ENCODE measurements at regions not wholly inside any gene's neighbourhood (a gene's known extent, or its start where the extent isn't known, plus 50 kb on each side); places are given as distances from the start of the nearest gene placed in this dataset.
A peak's percentile ranks its signal among the peaks of the same experiment; 100 is the strongest.

DNA sequence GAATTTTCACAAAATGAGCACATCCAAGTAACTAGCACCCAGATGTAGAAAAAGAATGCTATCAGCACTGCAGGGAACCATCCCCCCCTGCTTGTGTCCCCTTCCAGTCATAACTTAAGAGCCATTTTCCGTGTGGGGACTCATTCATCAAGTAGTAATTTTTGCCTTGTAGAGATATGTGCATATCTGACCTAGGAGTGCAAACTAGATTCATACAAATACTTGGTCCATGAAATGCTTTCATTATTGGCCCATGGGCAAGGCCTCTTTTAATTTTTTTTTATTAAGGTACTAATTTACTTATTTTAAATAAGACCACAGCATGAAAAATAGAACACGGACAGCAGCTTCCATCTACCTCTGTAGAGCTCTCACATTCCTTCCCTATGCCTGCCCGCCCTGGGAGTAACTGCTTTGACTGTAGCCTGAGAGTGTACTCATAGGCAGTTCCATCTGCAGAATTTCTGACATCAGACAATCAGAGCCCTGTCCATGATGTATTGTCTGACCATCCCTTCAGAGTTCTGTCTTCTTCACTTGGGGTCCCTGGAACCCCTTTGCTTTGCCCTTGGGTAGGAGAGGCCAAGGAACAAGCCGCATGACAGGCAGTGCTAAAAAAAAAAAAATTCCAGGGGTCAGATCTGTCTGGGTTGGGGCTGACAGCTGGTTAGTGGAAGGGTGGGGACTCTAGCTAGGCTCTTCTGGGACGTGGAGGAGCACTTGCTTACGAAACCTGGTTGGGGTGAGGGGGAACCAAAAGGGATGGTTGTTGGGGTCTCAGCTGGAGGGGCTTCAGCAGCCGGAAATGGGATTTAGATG, 131.7 kb downstream of the C12orf75 start:
- H3K36me3 Mint-ChIP-seq (ENCODE audit: low read depth), result peaks cover 4% of the 10 kb centered on the region
- H3K27ac Mint-ChIP-seq, result no peak overlapping the region
- no peaks in the 10 kb centered on the region for H3K4me1 Mint-ChIP-seq
- no peak overlapping the region for H3K4me3 Mint-ChIP-seq
- DNase-seq (no peak), ATAC-seq (no peak)
- H3K27me3 Mint-ChIP-seq, result peaks cover 28% of the 10 kb centered on the region
- no peaks in the 10 kb centered on the region for H3K9me3 ChIP-seq (ENCODE audit: control insufficient read depth, low read length, poor library complexity, severe bottlenecking)

GRCh38 chr12:105462831-105463230, 132.3 kb downstream of the C12orf75 start:
- DNase-seq (no peak), ATAC-seq (no peak)
- Mint-ChIP-seq H3K27ac (no peak overlapping the region), H3K27me3 (peaks cover 30% of the 10 kb centered on the region), H3K4me1 (no peaks in the 10 kb centered on the region), H3K36me3 (ENCODE audit: low read depth) (peaks cover 4% of the 10 kb centered on the region), H3K4me3 (no peak overlapping the region)
- H3K9me3 ChIP-seq (ENCODE audit: control insufficient read depth, low read length, poor library complexity, severe bottlenecking), result no peaks in the 10 kb centered on the region

DNA sequence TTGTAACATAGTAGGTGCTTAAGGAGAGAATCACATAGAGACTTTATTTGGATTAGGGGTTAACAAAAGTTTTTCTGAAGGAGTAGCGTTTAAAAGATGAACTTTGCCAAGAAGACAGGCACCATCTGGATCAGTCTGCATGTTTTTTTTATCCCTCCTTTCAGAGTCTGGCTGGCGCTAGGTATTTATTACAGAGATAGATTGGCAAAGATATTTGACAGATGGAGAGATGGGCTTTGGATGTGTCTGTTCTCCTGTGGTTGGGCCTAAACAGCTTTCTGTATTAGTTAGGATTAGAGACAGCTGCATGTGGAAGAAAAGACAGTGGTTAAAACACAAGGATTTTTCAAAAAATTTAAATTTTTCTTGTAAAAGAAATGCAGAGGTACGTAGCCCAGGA, 133.9 kb downstream of the C12orf75 start:
- Mint-ChIP-seq H3K27ac (no peak overlapping the region), H3K4me1 (no peaks in the 10 kb centered on the region), H3K27me3 (peaks cover 40% of the 10 kb centered on the region), H3K4me3 (no peak overlapping the region), H3K36me3 (ENCODE audit: low read depth) (peaks cover 2% of the 10 kb centered on the region)
- H3K9me3 ChIP-seq (ENCODE audit: control insufficient read depth, low read length, poor library complexity, severe bottlenecking), result no peaks in the 10 kb centered on the region
- ATAC-seq, result no peak
- no peak for DNase-seq

DNA sequence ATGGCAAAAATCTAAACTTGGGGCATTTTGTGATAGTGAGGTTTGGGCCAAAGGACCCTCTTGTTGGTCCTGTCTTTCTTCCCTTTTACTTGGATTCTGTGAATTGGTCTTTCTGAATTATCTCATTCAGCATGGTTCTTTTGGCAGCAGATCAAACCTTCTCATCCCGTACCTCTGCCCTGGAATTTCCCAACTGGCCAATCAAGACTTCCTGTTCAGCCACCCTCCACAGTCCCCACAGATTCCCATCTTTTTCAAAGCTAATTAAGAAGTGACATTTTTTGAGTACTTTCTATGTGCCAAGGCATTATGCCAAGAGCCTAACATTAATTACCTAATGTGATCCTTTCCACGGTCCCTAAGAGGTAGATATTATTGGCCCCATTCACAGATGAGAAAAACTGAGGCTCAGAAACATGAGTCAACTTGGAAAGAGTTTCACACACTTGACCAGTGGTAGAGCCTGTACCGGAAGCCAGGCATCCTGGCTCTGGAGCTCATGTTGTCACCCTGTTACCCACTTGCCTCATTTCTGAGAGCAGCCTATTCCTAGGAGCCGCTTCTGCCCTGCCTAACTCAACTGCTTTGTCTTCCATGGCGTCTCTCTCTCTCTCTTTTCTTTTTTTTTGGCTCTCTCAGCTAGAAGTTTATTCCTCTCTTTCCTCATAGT, 135.9 kb downstream of the C12orf75 start:
- ATAC-seq (no peak), DNase-seq (no peak)
- Mint-ChIP-seq H3K27ac (no peak overlapping the region), H3K36me3 (ENCODE audit: low read depth) (peaks cover 2% of the 10 kb centered on the region), H3K4me1 (no peaks in the 10 kb centered on the region), H3K27me3 (peaks cover 34% of the 10 kb centered on the region), H3K4me3 (no peak overlapping the region)
- no peaks in the 10 kb centered on the region for H3K9me3 ChIP-seq (ENCODE audit: control insufficient read depth, low read length, poor library complexity, severe bottlenecking)

GRCh38 chr12:105466901-105467598, 136.6 kb downstream of the C12orf75 start:
- Mint-ChIP-seq H3K27me3 (peaks cover 32% of the 10 kb centered on the region), H3K27ac (no peak overlapping the region), H3K4me3 (no peak overlapping the region), H3K36me3 (ENCODE audit: low read depth) (peaks cover 2% of the 10 kb centered on the region), H3K4me1 (no peaks in the 10 kb centered on the region)
- DNase-seq, result no peak
- ATAC-seq, result no peak
- H3K9me3 ChIP-seq (ENCODE audit: control insufficient read depth, low read length, poor library complexity, severe bottlenecking), result no peaks in the 10 kb centered on the region

DNA sequence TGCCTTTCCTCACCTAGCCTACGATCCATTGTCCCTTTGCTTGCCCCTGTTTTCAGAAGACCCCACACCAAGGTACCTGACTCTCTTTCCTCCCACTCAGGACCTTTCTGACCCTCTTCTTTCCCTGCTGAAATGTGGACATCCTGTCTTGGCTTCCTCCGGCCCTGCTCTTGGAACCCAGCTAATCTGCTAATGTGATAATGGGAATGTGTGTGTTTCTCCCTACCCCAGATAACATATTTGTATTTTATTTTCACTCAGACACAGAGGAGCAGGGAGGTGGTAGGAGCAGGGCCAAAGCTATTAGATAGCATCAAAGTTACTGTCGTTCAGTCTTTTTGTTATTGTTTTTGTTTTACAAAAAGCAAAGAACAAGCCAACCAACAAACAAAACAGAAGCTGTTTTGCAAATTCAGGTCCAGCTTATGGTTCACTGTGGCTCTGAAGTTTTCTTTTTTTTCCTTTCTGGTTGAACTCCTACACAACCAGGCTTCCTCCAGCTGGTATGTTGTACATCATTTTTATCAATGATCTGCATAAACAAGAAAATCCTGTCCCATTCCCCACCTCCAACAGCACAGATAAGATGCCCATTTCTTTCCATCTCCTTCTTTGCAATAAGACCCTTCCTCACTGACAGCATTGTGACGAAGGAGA, 137.3 kb downstream of the C12orf75 start:
- H3K9me3 ChIP-seq (ENCODE audit: control insufficient read depth, low read length, poor library complexity, severe bottlenecking), result no peaks in the 10 kb centered on the region
- Mint-ChIP-seq H3K4me1 (no peaks in the 10 kb centered on the region), H3K27me3 (peaks cover 32% of the 10 kb centered on the region), H3K27ac (no peak overlapping the region), H3K4me3 (peak overlapping the region; percentile 1), H3K36me3 (ENCODE audit: low read depth) (peaks cover 2% of the 10 kb centered on the region)
- DNase-seq (no peak), ATAC-seq (no peak)

DNA sequence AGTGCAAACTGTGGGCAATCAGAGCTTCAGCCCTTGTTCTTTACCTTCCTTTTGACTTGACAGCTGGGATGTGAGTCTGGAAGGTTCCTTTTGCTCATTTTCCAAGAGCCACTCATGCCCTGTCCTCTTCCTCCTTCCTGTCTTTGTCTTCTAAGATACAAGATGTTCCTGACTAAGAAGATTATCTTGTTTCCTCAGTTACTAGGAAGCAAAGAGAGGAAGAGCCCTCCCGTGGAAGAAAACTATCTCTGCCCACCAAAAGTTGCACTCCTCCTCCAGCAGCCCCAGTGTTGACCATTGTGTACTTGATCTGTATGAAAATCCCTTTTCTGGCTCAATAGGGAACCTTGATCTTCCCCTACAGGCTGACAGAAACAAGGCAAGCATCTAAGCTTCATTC, 138.0 kb downstream of the C12orf75 start:
- H3K4me3 Mint-ChIP-seq, result no peak overlapping the region
- no peaks in the 10 kb centered on the region for H3K4me1 Mint-ChIP-seq
- no peak for ATAC-seq
- DNase-seq, result no peak
- no peaks in the 10 kb centered on the region for H3K9me3 ChIP-seq (ENCODE audit: control insufficient read depth, low read length, poor library complexity, severe bottlenecking)
- H3K36me3 Mint-ChIP-seq (ENCODE audit: low read depth), result peaks cover 2% of the 10 kb centered on the region
- H3K27ac Mint-ChIP-seq, result no peak overlapping the region
- H3K27me3 Mint-ChIP-seq, result peaks cover 32% of the 10 kb centered on the region

DNA sequence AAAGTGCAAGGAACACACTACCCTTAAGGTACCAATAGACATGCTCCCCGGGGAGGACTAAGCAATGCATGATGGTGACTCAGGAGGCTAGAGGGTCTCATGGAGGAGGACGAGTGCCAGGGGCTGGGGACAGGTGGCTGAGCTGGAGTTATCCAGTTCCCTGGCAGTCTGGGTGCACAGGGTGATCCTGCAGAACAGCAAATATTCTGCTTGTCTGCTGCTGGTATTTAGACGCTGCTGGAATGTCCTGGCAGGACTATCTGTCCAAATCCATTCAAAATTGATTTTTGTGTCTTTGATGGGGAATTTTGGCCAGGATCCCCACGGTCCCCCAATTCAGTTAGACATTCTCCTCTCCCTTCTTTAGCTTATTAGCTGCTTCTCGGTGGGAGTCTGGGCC, 138.7 kb downstream of the C12orf75 start:
- no peaks in the 10 kb centered on the region for H3K9me3 ChIP-seq (ENCODE audit: control insufficient read depth, low read length, poor library complexity, severe bottlenecking)
- Mint-ChIP-seq H3K27me3 (peaks cover 33% of the 10 kb centered on the region), H3K27ac (no peak overlapping the region), H3K36me3 (ENCODE audit: low read depth) (peaks cover 2% of the 10 kb centered on the region), H3K4me3 (no peak overlapping the region), H3K4me1 (no peaks in the 10 kb centered on the region)
- DNase-seq, result no peak
- no peak for ATAC-seq

DNA sequence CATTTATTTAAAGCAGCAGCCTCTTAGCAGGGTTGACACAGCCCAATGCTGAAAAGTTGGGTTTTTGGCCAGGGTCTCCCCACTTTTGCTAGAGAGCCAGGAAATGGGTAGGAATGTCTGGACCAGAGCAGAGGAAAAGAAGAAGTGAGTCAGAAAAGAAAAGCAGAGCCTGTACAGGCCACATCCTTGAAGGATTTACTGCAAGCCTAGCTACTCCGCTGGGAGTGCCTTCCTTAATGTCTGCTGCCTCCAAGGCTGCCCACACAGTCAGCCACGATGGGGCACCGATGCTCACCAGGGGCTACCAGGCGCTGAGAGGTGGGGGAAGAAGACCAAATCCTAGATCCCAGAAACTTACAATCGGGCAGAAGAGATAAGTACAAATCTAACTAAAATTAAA, 139.2 kb downstream of the C12orf75 start:
- DNase-seq, result no peak
- Mint-ChIP-seq H3K27ac (no peak overlapping the region), H3K4me1 (no peaks in the 10 kb centered on the region), H3K4me3 (no peak overlapping the region), H3K36me3 (ENCODE audit: low read depth) (peaks cover 2% of the 10 kb centered on the region), H3K27me3 (peaks cover 30% of the 10 kb centered on the region)
- H3K9me3 ChIP-seq (ENCODE audit: control insufficient read depth, low read length, poor library complexity, severe bottlenecking), result no peaks in the 10 kb centered on the region
- ATAC-seq, result no peak

GRCh38 chr12:105470102-105470501, 139.6 kb downstream of the C12orf75 start:
- DNase-seq (no peak), ATAC-seq (no peak)
- H3K4me1 Mint-ChIP-seq, result no peaks in the 10 kb centered on the region
- peaks cover 2% of the 10 kb centered on the region for H3K36me3 Mint-ChIP-seq (ENCODE audit: low read depth)
- H3K9me3 ChIP-seq (ENCODE audit: control insufficient read depth, low read length, poor library complexity, severe bottlenecking), result no peaks in the 10 kb centered on the region
- H3K4me3 Mint-ChIP-seq, result no peak overlapping the region
- no peak overlapping the region for H3K27ac Mint-ChIP-seq
- H3K27me3 Mint-ChIP-seq, result peaks cover 27% of the 10 kb centered on the region

DNA sequence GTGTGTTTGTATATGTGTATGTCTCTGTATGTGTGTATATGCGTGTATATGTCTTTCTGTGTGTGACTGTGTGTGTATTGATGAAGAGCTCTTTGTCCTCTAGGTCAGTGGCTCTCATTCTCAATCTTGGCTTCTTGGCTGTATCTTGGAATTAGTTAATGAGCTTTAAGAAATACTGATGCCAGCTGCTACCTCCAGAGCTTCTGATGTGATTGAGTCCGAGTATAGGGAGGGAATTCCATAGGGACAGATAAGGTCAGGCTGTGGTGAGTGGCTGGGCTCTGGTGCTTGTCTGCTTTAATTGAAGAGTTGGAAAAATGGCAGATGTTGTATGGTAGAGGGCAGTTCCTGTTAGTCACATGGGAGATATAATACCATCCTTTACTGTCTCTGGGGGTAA, 140.1 kb downstream of the C12orf75 start:
- ATAC-seq (no peak), DNase-seq (no peak)
- Mint-ChIP-seq H3K27me3 (peaks cover 25% of the 10 kb centered on the region), H3K27ac (no peak overlapping the region), H3K4me1 (no peaks in the 10 kb centered on the region), H3K36me3 (ENCODE audit: low read depth) (peaks cover 2% of the 10 kb centered on the region), H3K4me3 (no peak overlapping the region)
- H3K9me3 ChIP-seq (ENCODE audit: control insufficient read depth, low read length, poor library complexity, severe bottlenecking), result no peaks in the 10 kb centered on the region

DNA sequence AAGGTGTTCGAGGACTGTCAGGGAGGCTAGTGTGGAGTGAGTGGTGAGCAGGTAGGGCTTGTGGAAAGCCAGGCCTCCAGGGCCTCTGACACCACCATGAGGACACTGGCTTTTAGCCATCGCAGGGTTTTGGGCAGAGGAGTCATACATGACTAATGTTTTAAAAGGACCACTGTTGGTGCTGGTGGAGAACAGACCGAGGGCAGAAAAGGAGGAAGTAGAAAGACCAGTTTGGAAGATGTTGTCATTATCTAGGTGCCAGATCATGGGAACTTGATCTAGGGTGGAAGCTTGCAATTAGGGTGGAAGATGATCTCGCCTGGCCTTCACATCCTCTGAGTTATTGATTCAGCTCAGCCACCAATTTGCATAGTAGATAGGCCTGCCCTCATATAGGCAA, 144.2 kb downstream of the C12orf75 start:
- no peaks in the 10 kb centered on the region for H3K4me1 Mint-ChIP-seq

DNA sequence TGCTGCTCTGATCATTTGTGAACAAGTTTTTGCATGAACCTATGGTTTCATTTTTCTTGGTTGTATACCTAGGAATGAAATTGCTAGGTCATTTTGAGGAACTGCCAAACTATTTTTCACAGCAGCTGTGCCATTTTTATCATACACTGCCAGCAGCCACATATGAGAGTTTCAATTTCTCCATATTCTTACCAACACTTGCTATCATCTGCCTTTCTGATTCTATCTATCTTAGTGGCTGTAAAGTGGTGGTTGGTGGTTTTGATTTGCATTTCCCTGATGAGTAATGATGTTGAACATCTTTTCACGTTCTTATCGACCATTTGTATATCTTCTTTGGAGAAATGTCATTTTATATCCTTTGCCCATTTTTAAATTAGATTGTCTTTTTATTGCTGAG, 146.1 kb downstream of the C12orf75 start:
- ATAC-seq, result no peak
- no peaks in the 10 kb centered on the region for H3K36me3 Mint-ChIP-seq (ENCODE audit: low read depth)
- DNase-seq, result no peak

More for the DNA sequence above, 144.2 kb downstream of the C12orf75 start:
- DNase-seq (no peak), ATAC-seq (no peak)
- Mint-ChIP-seq H3K36me3 (ENCODE audit: low read depth) (no peaks in the 10 kb centered on the region), H3K4me3 (no peak overlapping the region), H3K27me3 (peaks cover 4% of the 10 kb centered on the region), H3K27ac (no peak overlapping the region)
- no peaks in the 10 kb centered on the region for H3K9me3 ChIP-seq (ENCODE audit: control insufficient read depth, low read length, poor library complexity, severe bottlenecking)

More for the DNA sequence above, 146.1 kb downstream of the C12orf75 start:
- H3K4me3 Mint-ChIP-seq, result no peak overlapping the region
- no peaks in the 10 kb centered on the region for H3K9me3 ChIP-seq (ENCODE audit: control insufficient read depth, low read length, poor library complexity, severe bottlenecking)
- no peak overlapping the region for H3K27ac Mint-ChIP-seq
- no peaks in the 10 kb centered on the region for H3K4me1 Mint-ChIP-seq
- H3K27me3 Mint-ChIP-seq, result peaks cover 8% of the 10 kb centered on the region
